Mononuclear cell (primary cell): ENCODE measurements at regions not wholly inside any gene's neighbourhood (a gene's known extent, or its start where the extent isn't known, plus 50 kb on each side); places are given as distances from the start of the nearest gene placed in this dataset.

Experiments used
- H3K27me3 ChIP-seq: 2 replicates; pipeline ENCODE4 v1.6.0; 2011; ENCODE audit warnings: low read length, control low read depth; ENCODE audit not compliant: insufficient read depth
- H3K4me1 ChIP-seq: 2 replicates; pipeline ENCODE4 v1.5.1; 2011; ENCODE audit warnings: mild to moderate bottlenecking, low read length, control low read depth; ENCODE audit not compliant: insufficient read depth
- H3K4me3 ChIP-seq: 2 replicates; pipeline ENCODE4 v1.5.1; 2011; ENCODE audit warnings: mild to moderate bottlenecking, low read length, moderate library complexity
- H3K9me3 ChIP-seq: 2 replicates; pipeline ENCODE4 v1.5.1; 2011; ENCODE audit warnings: low read depth, mild to moderate bottlenecking, control low read depth, low read length

DNA sequence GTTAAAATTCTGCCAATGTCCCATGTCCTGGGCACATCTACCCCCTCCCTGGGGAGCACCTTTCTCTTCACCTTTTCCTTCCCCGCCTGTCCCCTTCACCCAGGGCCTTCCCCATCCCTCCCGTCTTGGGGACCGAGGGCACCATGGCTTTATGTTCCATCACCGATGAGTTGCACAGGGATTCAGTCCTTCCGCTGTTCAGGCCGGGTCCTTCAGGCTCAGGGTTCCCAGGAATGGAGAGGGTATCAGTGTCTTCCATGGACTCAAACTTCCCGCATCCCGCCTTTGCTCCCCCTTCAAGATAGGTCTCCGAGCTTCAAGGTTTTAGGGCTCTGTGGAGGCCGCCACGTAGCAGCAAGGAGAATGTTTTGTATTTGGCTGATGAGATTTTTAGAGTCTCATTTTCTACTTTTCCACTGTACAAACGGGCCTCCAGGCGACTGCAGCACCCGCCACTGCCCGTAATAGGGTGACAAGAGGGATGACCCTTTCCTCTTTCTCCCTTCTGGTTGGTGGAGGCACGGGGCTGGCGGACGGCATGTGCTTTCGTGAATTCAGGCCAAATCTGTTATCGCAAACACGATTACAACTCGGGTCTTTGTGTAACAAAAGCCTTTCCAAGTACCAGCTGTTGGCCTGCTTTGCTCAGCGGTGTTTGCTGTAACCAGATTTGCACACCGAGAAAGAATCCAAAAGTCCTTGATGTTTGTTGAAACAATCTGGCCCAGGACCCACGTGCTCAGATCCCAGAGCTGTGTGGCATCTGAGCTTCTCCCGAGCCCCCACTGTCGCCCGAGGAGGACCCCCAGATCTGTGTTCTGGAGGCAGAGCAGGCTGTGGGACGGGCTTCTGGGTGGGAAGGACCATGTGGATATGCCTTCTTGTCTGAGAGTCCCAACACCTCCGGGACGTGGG is 236.3 kb downstream of the SEC14L1 start:
- Histone ChIP-seq H3K9me3 (no peaks in the 10 kb centered on the region), H3K4me1 (peaks cover 79% of the 10 kb centered on the region), H3K4me3 (no peak overlapping the region), H3K27me3 (no peaks in the 10 kb centered on the region)

DNA sequence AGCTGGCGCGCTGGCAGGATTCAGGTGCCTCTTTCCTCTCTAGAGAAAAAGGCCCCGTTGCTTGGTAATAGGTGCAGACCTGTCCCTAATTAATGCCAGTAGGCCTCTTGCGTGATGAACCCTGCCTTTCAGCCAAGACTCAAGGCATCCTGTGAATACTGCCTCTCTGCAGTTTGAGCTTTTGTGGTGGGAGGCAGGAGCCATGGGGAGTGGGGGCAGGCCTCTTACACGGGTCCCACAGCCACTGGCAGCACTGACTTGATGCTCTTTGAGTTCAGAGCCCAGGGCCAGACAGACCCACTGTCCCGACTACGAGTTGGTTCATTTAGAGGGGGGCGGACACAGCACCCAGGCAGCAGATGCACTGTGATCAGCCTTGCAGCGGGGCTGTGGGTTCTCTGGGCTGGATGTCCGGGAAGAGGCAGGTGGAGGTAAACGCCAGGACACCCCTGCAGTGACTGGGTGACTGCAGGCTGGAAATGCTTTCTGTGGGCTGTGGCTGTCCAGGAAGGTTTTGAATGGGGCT is 237.0 kb downstream of the SEC14L1 start:
- Histone ChIP-seq H3K4me1 (peaks cover 79% of the 10 kb centered on the region), H3K27me3 (no peaks in the 10 kb centered on the region), H3K9me3 (no peaks in the 10 kb centered on the region), H3K4me3 (no peak overlapping the region)

DNA sequence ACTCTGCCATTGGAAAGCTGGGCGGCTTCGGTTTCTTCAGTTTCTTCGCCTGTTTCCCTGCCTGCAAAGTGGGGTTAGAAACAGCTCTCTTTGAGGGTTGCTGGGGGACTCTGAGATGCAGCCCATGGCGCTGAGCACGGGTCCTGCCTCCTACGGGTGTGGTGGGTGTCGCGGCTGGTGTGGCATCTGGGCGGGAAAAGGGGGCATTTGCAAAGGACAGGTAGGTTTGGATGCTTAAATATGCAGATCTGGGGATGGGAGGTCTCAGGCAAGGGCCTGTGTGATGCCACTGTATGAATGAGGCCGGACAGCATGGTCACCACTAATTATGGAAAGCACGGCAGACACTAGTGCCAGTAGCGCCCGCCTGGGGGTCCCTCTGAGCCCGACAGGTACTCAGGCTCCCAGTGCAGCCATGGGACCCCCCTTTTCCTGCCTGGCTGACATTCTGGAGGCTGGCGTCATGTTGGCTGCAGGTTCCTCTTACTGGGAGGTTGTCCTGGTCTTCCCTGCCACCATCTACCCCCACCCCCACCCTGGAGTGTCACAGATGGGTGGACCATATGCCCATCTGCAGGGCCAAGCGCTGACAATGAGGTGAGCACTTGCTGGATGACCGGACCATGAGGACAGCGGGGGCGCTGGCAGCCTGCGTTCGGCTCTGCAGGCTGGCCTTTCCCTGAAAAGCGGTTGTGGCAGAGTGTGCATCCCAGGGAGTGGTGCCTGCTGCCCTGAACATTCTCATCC is 237.7 kb downstream of the SEC14L1 start:
- Histone ChIP-seq H3K4me3 (no peak overlapping the region), H3K9me3 (no peaks in the 10 kb centered on the region), H3K27me3 (no peaks in the 10 kb centered on the region), H3K4me1 (peaks cover 86% of the 10 kb centered on the region)

DNA sequence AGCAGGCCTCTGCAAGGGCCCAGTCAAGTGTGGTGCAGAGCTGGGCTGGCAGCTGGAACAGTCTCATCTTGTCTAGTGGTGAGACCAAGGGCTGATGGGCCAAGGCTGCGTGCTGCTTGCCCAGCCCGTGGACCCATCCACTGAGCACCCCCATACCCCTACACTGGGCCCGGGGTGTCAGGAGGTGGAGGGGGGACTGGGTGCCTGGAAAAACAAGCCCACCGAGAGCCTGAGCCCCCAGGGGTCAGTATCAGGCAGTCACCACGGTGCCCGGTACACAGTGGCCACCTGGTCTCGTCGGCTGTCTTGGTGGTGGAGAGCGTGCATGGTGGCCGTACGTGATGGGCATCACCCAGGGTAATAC is 238.3 kb downstream of the SEC14L1 start:
- H3K9me3 ChIP-seq, result no peaks in the 10 kb centered on the region
- peaks cover 92% of the 10 kb centered on the region for H3K4me1 ChIP-seq
- no peak overlapping the region for H3K4me3 ChIP-seq
- no peaks in the 10 kb centered on the region for H3K27me3 ChIP-seq

DNA sequence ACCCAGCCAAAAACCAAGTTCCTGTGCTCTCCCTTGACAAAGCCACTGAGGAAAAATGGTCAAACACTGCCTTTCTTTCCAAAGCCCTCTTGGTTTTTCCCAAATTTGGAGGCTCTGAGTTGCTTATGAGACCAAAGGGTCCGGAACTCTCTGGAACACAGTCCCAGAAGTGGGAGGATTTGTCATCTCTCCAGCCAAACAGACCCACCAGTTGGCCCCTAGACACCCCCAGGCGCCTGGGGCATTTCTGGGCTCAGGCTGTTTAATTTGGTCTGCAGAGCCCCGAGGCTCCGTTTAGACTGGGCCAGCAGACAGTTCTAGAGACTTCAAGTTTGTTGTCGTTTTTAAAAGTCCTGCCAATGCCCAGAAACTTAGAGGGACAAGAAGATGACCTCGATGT is 239.1 kb downstream of the SEC14L1 start:
- peaks cover 88% of the 10 kb centered on the region for H3K4me1 ChIP-seq
- H3K9me3 ChIP-seq, result no peaks in the 10 kb centered on the region
- H3K4me3 ChIP-seq, result no peak overlapping the region
- H3K27me3 ChIP-seq, result no peaks in the 10 kb centered on the region

DNA sequence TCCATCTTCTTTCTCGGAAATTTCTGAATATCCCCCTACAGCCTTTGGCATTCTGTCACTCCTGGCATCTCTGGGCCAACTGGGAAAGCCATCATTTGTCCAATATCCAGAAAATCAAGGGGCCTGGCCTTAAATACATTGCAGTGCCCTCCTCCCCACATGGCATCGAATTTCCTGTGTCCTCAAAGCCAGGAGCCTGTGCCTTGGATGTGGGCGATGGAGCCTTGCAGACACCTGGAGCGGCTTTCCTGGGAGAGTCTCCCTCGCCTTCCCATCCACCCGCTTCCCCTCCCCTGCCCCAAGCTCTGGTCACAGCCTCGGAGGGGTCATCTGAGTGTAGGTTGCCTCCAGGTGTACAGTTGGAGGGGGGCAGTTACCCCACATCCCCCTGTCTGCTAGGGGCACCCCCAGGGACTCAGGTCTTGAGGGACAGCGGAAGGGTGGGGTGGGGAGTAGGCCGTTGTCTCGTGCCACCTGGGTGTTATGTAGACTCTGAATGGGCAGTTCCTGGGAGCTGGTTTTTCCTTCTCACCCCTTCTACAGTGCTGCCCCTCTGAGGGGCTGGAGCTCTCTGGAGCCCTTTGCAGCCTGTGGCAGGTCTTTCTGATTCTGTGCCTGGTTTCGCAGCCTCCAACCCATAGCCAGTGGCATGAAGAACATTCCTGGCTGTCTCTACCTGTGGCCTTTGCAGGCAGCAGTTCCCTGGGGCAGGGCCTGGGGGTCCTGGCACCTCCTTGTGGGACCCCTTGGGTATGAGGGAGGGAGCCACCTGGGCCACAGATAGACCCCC is 239.8 kb downstream of the SEC14L1 start:
- H3K4me1 ChIP-seq, result peaks cover 82% of the 10 kb centered on the region
- no peak overlapping the region for H3K4me3 ChIP-seq
- no peaks in the 10 kb centered on the region for H3K27me3 ChIP-seq
- H3K9me3 ChIP-seq, result no peaks in the 10 kb centered on the region

- no peaks in the 10 kb centered on the region for H3K27me3 ChIP-seq
- H3K4me3 ChIP-seq, result no peak overlapping the region
- H3K4me1 ChIP-seq, result peaks cover 82% of the 10 kb centered on the region
- no peaks in the 10 kb centered on the region for H3K9me3 ChIP-seq
These were observed 240.5 kb downstream of the SEC14L1 start for GRCh38 chr17:77381185-77381700.

DNA sequence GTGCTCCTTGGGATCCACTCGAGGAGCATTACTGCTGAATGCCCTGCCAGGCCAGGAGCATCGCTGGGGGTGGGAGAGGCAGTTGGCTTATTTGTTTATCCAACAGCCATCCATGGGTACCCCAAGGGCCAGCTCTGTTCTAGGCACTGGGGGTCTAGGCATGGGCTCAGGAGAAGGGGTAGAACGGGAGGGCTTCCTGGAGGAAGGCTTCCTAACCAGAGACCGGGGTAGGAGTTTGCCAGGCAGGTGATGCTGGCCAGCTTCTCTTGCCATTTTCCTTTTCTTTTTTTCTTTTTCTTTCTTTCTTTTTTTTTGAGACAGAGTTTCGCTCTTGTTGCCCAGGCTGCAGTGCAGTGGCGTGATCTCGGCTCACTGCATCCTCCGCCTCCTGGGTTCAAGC is 241.0 kb downstream of the SEC14L1 start:
- Histone ChIP-seq H3K4me1 (peaks cover 82% of the 10 kb centered on the region), H3K9me3 (no peaks in the 10 kb centered on the region), H3K27me3 (no peaks in the 10 kb centered on the region), H3K4me3 (no peak overlapping the region)

GRCh38 chr17:77382356-77382911 is 241.7 kb downstream of the SEC14L1 start:
- Histone ChIP-seq H3K4me3 (no peak overlapping the region), H3K4me1 (peaks cover 82% of the 10 kb centered on the region), H3K27me3 (no peaks in the 10 kb centered on the region), H3K9me3 (no peaks in the 10 kb centered on the region)

DNA sequence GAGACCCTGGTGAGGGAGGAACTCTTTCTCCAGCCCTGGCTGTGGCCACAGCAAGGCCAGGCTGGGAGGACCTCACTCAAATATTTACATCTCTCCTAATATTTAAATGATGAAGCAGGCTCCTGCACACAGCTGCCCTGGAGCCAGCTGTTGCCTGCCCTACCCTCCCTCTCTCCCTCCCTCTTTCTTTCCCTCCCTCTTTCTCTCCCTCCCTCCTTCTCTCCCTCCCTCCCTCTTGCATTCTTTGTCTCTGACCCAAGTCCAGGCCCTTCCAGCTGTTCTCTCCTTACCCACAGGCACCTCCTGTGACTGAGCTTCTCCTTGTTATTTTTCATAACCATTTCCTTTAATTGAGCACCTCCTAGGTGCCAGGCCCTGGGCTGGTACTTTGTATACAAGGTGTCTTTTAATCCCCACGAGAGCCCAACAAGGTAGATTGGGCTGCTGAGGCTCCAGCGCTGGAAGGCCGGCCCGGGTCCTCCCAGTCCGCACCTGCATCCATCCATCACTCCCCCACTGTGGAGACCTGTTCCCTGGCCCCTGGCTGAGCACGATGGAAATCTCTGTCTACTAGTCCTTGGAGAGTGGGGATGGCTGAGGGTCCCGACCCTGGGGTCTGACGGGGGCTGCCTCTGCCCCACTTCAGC is 242.3 kb downstream of the SEC14L1 start:
- no peaks in the 10 kb centered on the region for H3K27me3 ChIP-seq
- H3K4me3 ChIP-seq, result no peak overlapping the region
- no peaks in the 10 kb centered on the region for H3K9me3 ChIP-seq
- H3K4me1 ChIP-seq, result peaks cover 78% of the 10 kb centered on the region

DNA sequence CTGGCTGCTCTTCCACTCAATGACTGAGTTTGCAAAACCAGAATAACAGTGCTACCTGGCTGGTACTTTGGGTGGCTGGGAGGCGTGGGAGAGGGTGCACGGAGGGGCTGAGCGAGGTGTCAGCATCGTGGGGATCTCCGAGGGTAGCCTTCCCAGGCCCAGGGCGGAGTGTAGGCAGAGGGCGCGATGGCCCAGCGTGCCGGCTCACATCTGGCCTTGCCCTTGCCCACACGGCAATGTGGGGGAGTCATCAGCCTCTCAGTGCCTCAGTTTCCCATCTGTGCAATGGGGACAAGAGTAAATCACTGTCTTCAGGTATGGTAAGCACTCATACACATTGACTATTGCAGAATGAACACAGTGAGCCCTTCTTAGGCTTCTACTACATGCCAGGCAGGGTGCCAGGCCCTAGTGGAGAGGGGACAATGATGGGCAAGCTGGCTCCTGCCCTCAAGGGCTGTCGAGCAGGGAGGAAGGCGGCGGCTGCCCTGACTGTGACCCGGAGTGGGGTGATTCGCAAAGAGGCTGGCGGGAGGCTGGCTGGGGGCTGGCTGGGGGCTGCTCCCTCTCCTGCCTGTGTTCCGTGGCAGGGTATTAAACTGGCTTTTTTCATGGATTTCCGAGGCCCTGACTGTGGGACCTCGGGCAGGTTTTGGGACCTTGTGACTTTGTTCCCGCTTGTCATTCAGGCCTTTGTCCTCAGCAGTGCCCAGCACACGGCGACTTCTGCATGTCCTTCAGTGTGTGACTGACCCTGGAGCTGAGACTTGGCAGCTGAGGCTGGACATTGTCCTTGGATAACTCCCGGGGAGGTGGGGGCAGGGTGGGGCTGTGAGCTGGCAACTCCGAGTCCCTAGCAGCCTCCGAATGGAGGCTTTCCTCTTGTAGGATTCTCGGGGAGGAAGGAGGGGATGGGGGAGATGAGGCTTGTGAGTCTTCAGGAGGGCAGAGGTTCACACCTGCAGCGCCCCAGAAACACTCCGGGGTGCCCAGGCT is 243.1 kb downstream of the SEC14L1 start:
- peaks cover 81% of the 10 kb centered on the region for H3K4me1 ChIP-seq
- H3K4me3 ChIP-seq, result no peak overlapping the region
- H3K9me3 ChIP-seq, result no peaks in the 10 kb centered on the region
- H3K27me3 ChIP-seq, result no peaks in the 10 kb centered on the region

GRCh38 chr17:77385750-77386501 is 245.2 kb downstream of the SEC14L1 start:
- Histone ChIP-seq H3K4me1 (peaks cover 84% of the 10 kb centered on the region), H3K4me3 (no peak overlapping the region), H3K27me3 (no peaks in the 10 kb centered on the region), H3K9me3 (no peaks in the 10 kb centered on the region)
